Gastroesophageal sphincter (tissue), 4 donors: ENCODE measurements at regions not wholly inside any gene's neighbourhood (a gene's known extent, or its start where the extent isn't known, plus 50 kb on each side); places are given as distances from the start of the nearest gene placed in this dataset.

Experiments used
- ATAC-seq: fragments of 150-250 bp; one replicate; pipeline ENCODE4 v1.9.1; 2016; ENCODE audit warnings: mild to moderate bottlenecking, moderate library complexity
- H3K27ac ChIP-seq, 4 donors: fragments of 200-600 bp; sonication (generic) in 3 of 4; 1 replicate in 3 of 4; 2 replicates in 1 of 4; pipeline ENCODE4 v1.5.1; 2016 to 2019
- H3K27me3 ChIP-seq: fragments of 200-600 bp; sonication (generic); one replicate; pipeline ENCODE4 v1.5.1; 2019
- H3K36me3 ChIP-seq, 2 donors: fragments of 200-600 bp; sonication (generic); one replicate each; pipeline ENCODE4 v1.5.1; 2019; ENCODE audit warnings: control low read depth in 1 of 2
- H3K4me1 ChIP-seq, 3 donors: fragments of 200-600 bp; sonication (generic); 1 replicate in 2 of 3; 2 replicates in 1 of 3; pipeline ENCODE4 v1.5.1; 2016 to 2019; ENCODE audit warnings: control low read depth in 2 of 3
- H3K4me3 ChIP-seq, 2 donors: fragments of 200-600 bp; sonication (generic); one replicate each; pipeline ENCODE4 v1.5.1; 2019; ENCODE audit warnings: mild to moderate bottlenecking in 1 of 2, moderate library complexity in 1 of 2
- H3K9me3 ChIP-seq, 3 donors: fragments of 200-600 bp; sonication (generic); one replicate each; pipeline ENCODE4 v1.5.1; 2017 to 2019; ENCODE audit warnings: control low read depth in 2 of 3
- CTCF ChIP-seq, 4 experiments: fragments of 200-600 bp in 2 of 4; fragments of 450-650 bp in 2 of 4; sonication (generic) in 1 of 4; IDR thresholded peaks; one replicate each; pipeline ENCODE4 v1.5.1; 2017 to 2019; ENCODE audit warnings: antibody characterized with exemption in 4 of 4, mild to moderate bottlenecking in 2 of 4, moderate library complexity in 2 of 4
- EP300 ChIP-seq: sonication (generic); formaldehyde crosslinking; IDR thresholded peaks from one replicate; pipeline ENCODE4 v1.6.1; 2017; ENCODE audit warnings: antibody characterized with exemption, mild to moderate bottlenecking
- POLR2A ChIP-seq, 2 donors: fragments of 450-650 bp; IDR thresholded peaks; one replicate each; pipeline ENCODE4 v1.6.1; 2017; ENCODE audit warnings: antibody characterized with exemption in 2 of 2, mild to moderate bottlenecking in 2 of 2, moderate library complexity in 1 of 2
- POLR2AphosphoS5 ChIP-seq: sonication (generic); formaldehyde crosslinking; IDR thresholded peaks from one replicate; pipeline ENCODE4 v1.6.1; 2017; ENCODE audit warnings: antibody characterized with exemption
- WGBS, 2 donors: methylation state at CpG; one replicate each; pipeline ENCODE4 v1.1.5; 2018; ENCODE audit warnings: low coverage in 1 of 2; 5-methylcytosine and 5-hydroxymethylcytosine counted together

GRCh38 chr6:22476811-22477390 lies 92.5 kb upstream of the HDGFL1 start:
- no peaks in the 10 kb centered on the region for H3K27me3 ChIP-seq
- H3K4me1 ChIP-seq = peaks cover 0 to 16% (median 1%) of the 10 kb centered on the region in 3 donors
- TF ChIP-seq EP300 (no peak), POLR2A (IDR thresholded peaks at IDR 0.05) (no peak), POLR2AphosphoS5 (no peak), CTCF (IDR thresholded peaks at IDR 0.05) (no peak)
- H3K27ac ChIP-seq = no peak overlapping the region
- H3K9me3 ChIP-seq = no peaks in the 10 kb centered on the region
- H3K4me3 ChIP-seq = no peak overlapping the region
- ATAC-seq = no peak
- WGBS, 2 donors = 21 to 30% methylated on average over 4 of the region's 4 CpGs
- H3K36me3 ChIP-seq = no peaks in the 10 kb centered on the region

GRCh38 chr6:22497276-22497675 lies 72.1 kb upstream of the HDGFL1 start:
- Histone ChIP-seq H3K9me3 (no peaks in the 10 kb centered on the region), H3K27ac (no peak overlapping the region), H3K4me1 (peaks cover 0 to 12% (median 3%) of the 10 kb centered on the region in 3 donors), H3K36me3 (no peaks in the 10 kb centered on the region), H3K4me3 (no peak overlapping the region), H3K27me3 (no peaks in the 10 kb centered on the region)
- 13 to 59% methylated on average over 1 to 3 of the region's 3 CpGs for WGBS, 2 donors
- no peak for TF ChIP-seq POLR2A (IDR thresholded peaks at IDR 0.05)
- no peak for TF ChIP-seq CTCF (IDR thresholded peaks at IDR 0.05)
- TF ChIP-seq POLR2AphosphoS5 = no peak
- TF ChIP-seq EP300 = no peak
- no peak for ATAC-seq

- no peak for TF ChIP-seq POLR2AphosphoS5
- TF ChIP-seq CTCF (IDR thresholded peaks at IDR 0.05) = no peak
- TF ChIP-seq POLR2A (IDR thresholded peaks at IDR 0.05) = no peak
- TF ChIP-seq EP300 = no peak
- H3K27ac ChIP-seq = no peak overlapping the region
- peaks cover 0 to 12% (median 3%) of the 10 kb centered on the region in 3 donors for H3K4me1 ChIP-seq
- no peak for ATAC-seq
- no peaks in the 10 kb centered on the region for H3K27me3 ChIP-seq
- H3K9me3 ChIP-seq = no peaks in the 10 kb centered on the region
- H3K36me3 ChIP-seq = no peaks in the 10 kb centered on the region
- no peak overlapping the region for H3K4me3 ChIP-seq
Observed at GRCh38 chr6:22499815-22500214, 69.6 kb upstream of the HDGFL1 start.

GRCh38 chr6:22506496-22506895 lies 62.9 kb upstream of the HDGFL1 start:
- no peaks in the 10 kb centered on the region for H3K27me3 ChIP-seq
- no peaks in the 10 kb centered on the region for H3K9me3 ChIP-seq
- H3K36me3 ChIP-seq = no peaks in the 10 kb centered on the region
- no peak for ATAC-seq
- TF ChIP-seq CTCF (IDR thresholded peaks at IDR 0.05) (no peak), POLR2A (IDR thresholded peaks at IDR 0.05) (no peak), EP300 (no peak), POLR2AphosphoS5 (no peak)
- no peaks in the 10 kb centered on the region for H3K4me1 ChIP-seq
- no peak overlapping the region for H3K4me3 ChIP-seq
- 80 to 86% methylated on average over 8 of the region's 8 CpGs for WGBS, 2 donors
- no peak overlapping the region for H3K27ac ChIP-seq

- TF ChIP-seq POLR2A (IDR thresholded peaks at IDR 0.05) (no peak), CTCF (IDR thresholded peaks at IDR 0.05) (no peak), EP300 (no peak), POLR2AphosphoS5 (no peak)
- Histone ChIP-seq H3K4me3 (no peak overlapping the region), H3K9me3 (no peaks in the 10 kb centered on the region), H3K4me1 (no peaks in the 10 kb centered on the region), H3K36me3 (no peaks in the 10 kb centered on the region), H3K27me3 (no peaks in the 10 kb centered on the region), H3K27ac (no peak overlapping the region)
- no peak for ATAC-seq
- WGBS, 2 donors = 76 to 82% methylated on average over 6 to 9 of the region's 9 CpGs
Observed at GRCh38 chr6:22512686-22513427, 56.5 kb upstream of the HDGFL1 start.
